ENCODE measurements at regions not wholly inside any gene's neighbourhood (a gene's known extent, or its start where the extent isn't known, plus 50 kb on each side); places are given as distances from the start of the nearest gene placed in this dataset.
"Not testable (repeated sequence)": the region's sequence is repeated elsewhere in the genome, so short reads cannot be mapped to it uniquely, and the experiment has no call there.

DNA sequence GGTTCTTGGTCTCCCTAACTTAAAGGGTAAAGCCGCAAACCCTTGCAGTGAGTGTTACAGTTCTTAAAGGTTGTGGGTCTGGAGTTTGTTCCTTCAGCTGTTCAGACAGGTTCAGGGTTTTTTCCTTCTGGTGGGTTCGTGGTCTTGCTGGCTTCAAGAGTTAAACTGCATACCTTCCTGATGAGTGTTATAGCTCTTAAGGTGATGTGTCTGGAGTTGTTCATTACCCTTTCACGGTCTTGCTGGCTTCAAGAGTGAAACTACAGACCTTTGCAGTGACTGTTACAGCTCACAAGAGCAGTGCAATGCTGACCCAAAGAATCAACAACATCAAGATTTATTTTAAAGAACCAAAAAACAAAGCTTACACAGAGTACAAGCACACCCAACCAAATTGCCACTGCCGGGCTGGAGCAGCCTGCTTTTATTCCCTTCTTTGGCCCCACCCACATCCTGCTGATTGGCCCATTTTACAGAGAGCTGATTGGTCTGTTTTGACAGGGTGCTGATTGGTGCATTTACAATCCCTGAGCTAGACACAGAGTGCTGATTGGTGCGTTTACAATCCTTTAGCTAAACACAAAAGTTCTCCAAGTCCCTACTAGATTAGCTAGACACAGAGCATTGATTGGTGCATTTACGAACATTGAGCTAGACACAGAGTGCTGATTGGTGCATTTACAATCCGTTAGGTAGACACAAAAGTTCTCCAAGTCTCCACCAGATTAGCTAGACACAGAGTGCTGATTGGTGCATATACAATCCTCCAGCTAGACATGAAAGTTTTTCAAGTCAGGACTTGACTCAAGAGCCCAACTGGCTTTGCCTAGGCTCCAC, 121.2 kb upstream of the TMEM170B start:
- TF ChIP-seq TAF1 (IDR thresholded peaks at IDR 0.05; ENCODE audit: borderline replicate concordance, low read depth, low read length); POLR2A (IDR thresholded peaks at IDR 0.05; ENCODE audit: low read depth, low read length); POLR2AphosphoS5 (IDR thresholded peaks at IDR 0.05; ENCODE audit: low read depth, low read length): not testable (repeated sequence)
